Esophagus squamous epithelium (tissue), 4 donors: ENCODE measurements at regions not wholly inside any gene's neighbourhood (a gene's known extent, or its start where the extent isn't known, plus 50 kb on each side); places are given as distances from the start of the nearest gene placed in this dataset.
"Not testable (repeated sequence)": the region's sequence is repeated elsewhere in the genome, so short reads cannot be mapped to it uniquely, and the experiment has no call there.

ENCODE experiments used
- POLR2A ChIP-seq, 4 donors: fragments of 450-650 bp; IDR thresholded peaks; one replicate each; pipeline ENCODE4 v1.6.1; 2017; ENCODE audit warnings: antibody characterized with exemption in 4 of 4, mild to moderate bottlenecking in 4 of 4, moderate library complexity in 3 of 4
- TF ChIP-seq, protein P1 (sequence below), 6 experiments: fragments of 450-650 bp in 4 of 6; fragments of 200-600 bp in 2 of 6; sonication (generic) in 2 of 6; IDR thresholded peaks; one replicate each; pipeline ENCODE4 v1.5.1; 2016 to 2019; ENCODE audit warnings: antibody characterized with exemption in 6 of 6, mild to moderate bottlenecking in 4 of 6, moderate library complexity in 4 of 6

- TF ChIP-seq, protein P1, sequence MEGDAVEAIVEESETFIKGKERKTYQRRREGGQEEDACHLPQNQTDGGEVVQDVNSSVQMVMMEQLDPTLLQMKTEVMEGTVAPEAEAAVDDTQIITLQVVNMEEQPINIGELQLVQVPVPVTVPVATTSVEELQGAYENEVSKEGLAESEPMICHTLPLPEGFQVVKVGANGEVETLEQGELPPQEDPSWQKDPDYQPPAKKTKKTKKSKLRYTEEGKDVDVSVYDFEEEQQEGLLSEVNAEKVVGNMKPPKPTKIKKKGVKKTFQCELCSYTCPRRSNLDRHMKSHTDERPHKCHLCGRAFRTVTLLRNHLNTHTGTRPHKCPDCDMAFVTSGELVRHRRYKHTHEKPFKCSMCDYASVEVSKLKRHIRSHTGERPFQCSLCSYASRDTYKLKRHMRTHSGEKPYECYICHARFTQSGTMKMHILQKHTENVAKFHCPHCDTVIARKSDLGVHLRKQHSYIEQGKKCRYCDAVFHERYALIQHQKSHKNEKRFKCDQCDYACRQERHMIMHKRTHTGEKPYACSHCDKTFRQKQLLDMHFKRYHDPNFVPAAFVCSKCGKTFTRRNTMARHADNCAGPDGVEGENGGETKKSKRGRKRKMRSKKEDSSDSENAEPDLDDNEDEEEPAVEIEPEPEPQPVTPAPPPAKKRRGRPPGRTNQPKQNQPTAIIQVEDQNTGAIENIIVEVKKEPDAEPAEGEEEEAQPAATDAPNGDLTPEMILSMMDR (IDR thresholded peaks at IDR 0.05), result not testable (repeated sequence)
- TF ChIP-seq POLR2A (IDR thresholded peaks at IDR 0.05), result not testable (repeated sequence)
These were observed 639.2 kb upstream of the RBFOX1 start for GRCh38 chr16:6693418-6693817.
